HTR-8/SVneo (cell line): ENCODE measurements at regions not wholly inside any gene's neighbourhood (a gene's known extent, or its start where the extent isn't known, plus 50 kb on each side); places are given as distances from the start of the nearest gene placed in this dataset.

Experiments
- DNase-seq: peaks from one replicate; pipeline ENCODE4 v3.0.0; 2011; ENCODE audit warnings: low spot score, mixed read lengths; ENCODE audit not compliant: insufficient read length
- FAIRE-seq: peaks from 2 replicates; lab custom pipeline; 2011; peaks lifted over from hg19 to GRCh38; lab: Jason Lieb, UNC

GRCh38 chr21:41071258-41072171 lies 96.4 kb upstream of the BACE2 start:
- DNase-seq, result no peak
- FAIRE-seq, result no peak

GRCh38 chr21:41073558-41073957 lies 94.4 kb upstream of the BACE2 start:
- DNase-seq (no peak), FAIRE-seq (no peak)

GRCh38 chr21:41074396-41075184 lies 93.4 kb upstream of the BACE2 start:
- FAIRE-seq, result no peak

GRCh38 chr21:41075656-41076055 lies 92.3 kb upstream of the BACE2 start:
- DNase-seq (no peak), FAIRE-seq (no peak)

More at GRCh38 chr21:41074396-41075184, 93.4 kb upstream of the BACE2 start:
- no peak for DNase-seq

GRCh38 chr21:41076064-41076463 lies 91.9 kb upstream of the BACE2 start:
- DNase-seq (no peak), FAIRE-seq (no peak)

- DNase-seq (no peak), FAIRE-seq (no peak)
Observed at GRCh38 chr21:41079159-41079558, 88.8 kb upstream of the BACE2 start.

GRCh38 chr21:41080485-41081121 lies 87.4 kb upstream of the BACE2 start:
- FAIRE-seq (no peak), DNase-seq (no peak)

GRCh38 chr21:41086569-41086968 lies 81.4 kb upstream of the BACE2 start:
- DNase-seq (no peak), FAIRE-seq (no peak)

- DNase-seq (no peak), FAIRE-seq (no peak)
Observed at GRCh38 chr21:41090981-41091380, 77.0 kb upstream of the BACE2 start.

GRCh38 chr21:41091616-41092015 lies 76.3 kb upstream of the BACE2 start:
- DNase-seq (no peak), FAIRE-seq (no peak)

GRCh38 chr21:41092312-41092711 lies 75.6 kb upstream of the BACE2 start:
- DNase-seq, result no peak
- no peak for FAIRE-seq

- DNase-seq, result no peak
- no peak for FAIRE-seq
Observed at GRCh38 chr21:41095983-41096382, 72.0 kb upstream of the BACE2 start.

GRCh38 chr21:41098076-41098475 lies 69.9 kb upstream of the BACE2 start:
- FAIRE-seq, result no peak
- DNase-seq, result no peak

GRCh38 chr21:41098481-41099042 lies 69.4 kb upstream of the BACE2 start:
- no peak for FAIRE-seq
- DNase-seq, result no peak

- DNase-seq, result no peak
- no peak for FAIRE-seq
Observed at GRCh38 chr21:41100826-41101550, 67.0 kb upstream of the BACE2 start.

- DNase-seq (no peak), FAIRE-seq (no peak)
Observed at GRCh38 chr21:41102281-41102680, 65.7 kb upstream of the BACE2 start.

- DNase-seq (no peak), FAIRE-seq (no peak)
Observed at GRCh38 chr21:41107602-41108001, 60.4 kb upstream of the BACE2 start.

GRCh38 chr21:41108668-41109585 lies 59.0 kb upstream of the BACE2 start:
- FAIRE-seq (no peak), DNase-seq (no peak)

GRCh38 chr21:41110161-41110560 lies 57.8 kb upstream of the BACE2 start:
- DNase-seq (no peak), FAIRE-seq (no peak)
